HG03354 (cell line): ENCODE measurements at regions not wholly inside any gene's neighbourhood (a gene's known extent, or its start where the extent isn't known, plus 50 kb on each side); places are given as distances from the start of the nearest gene placed in this dataset.

Experiments
- ATAC-seq: cut with Tn5 transposase; IDR thresholded peaks from one replicate; pipeline ENCODE4 v1.9.1; 2021; ENCODE audit warnings: mild to moderate bottlenecking; ENCODE audit not compliant: unreplicated experiment, poor library complexity, severe bottlenecking

DNA sequence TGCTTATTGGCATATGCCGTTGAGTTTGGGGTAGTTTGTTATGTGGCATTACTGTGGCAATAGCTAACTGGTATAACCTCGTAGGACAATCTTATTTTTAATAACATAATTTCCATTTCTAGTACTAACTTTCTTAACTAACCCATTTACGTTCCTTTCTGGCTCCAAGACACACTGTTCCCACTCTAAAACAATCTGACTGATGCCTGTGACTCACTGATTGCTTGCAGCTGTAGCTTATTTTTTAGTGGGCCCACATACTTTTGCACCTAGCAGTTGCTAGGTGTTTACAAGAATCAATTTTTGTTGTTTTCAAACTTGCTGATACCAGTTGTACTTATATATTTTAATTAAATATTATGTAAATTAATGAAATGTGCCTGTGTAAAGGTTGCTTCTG is 52.2 kb downstream of the FAT3 start:
- no peak for ATAC-seq

GRCh38 chr11:92277871-92278270 is 53.3 kb downstream of the FAT3 start:
- ATAC-seq, result no peak

DNA sequence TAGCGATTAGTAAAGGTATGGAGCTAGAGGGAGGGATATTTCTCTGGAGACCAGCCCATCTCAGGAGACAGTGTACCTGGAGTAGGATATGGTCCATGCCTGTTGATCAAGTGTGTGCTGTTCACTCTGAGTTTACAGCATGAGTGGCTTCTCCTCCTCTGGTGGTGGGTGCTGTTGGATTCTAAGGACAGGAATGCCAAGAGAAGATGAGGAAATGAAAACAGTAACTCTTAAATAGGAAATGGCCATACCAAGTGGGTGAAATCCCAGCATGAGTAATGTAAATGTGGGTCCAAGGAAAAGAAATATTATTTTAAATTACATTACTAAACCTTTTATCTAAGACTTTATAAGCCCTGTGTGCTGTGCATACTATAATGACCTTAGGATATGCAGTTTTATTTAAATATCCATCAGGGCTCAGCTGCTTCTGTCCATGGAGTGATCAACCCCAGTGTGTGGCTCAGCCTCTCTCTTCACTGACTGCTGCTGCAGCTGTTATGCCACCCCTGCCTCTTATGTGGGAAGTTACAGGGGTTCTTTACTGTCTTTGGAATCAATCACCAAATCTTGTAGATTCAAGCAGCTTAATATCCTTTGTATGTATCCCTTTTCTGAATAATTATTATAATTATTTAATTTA is 54.3 kb downstream of the FAT3 start:
- no peak for ATAC-seq

DNA sequence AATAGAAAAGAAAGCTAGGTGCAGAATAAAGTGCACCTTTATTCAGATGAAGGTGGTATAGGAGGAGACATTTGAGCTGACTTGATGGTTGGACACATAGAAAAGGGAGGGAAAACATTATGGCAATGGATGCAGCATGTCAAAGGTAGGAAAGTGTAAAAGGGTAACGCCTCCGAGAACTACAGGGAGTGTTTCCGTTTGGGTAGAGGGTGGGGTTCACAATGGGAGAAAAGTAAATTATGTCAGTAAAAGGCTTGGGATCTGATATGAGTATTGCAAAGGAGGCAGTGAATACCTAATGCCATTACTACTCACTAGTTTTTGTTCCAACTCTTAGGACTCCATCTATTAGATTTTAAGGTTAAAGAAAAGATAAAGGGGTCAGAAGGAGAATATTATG is 59.5 kb downstream of the FAT3 start:
- no peak for ATAC-seq

GRCh38 chr11:92284558-92284957 is 59.9 kb downstream of the FAT3 start:
- ATAC-seq, result no peak

GRCh38 chr11:92285776-92286175 is 61.2 kb downstream of the FAT3 start:
- no peak for ATAC-seq

DNA sequence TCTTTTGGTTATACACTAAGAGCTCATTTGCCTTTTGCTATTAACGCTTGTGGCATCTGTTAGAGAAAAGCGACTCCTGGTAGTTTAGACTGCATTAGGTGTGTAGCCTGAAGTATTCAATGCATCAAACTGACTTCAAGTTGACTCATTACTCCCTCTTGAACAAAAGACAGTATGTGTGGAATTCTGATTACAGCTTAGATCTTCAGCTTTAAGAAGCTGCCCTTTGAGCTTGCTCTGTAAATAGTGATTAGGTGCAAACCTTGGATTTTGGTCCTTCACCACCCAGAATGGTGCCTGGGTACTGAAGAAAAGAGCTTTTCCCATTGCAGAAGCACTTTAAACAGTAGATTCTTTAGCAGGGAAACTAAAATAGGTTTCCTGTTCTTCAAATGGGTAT is 62.1 kb downstream of the FAT3 start:
- ATAC-seq, result no peak

GRCh38 chr11:92295175-92296137 is 70.8 kb downstream of the FAT3 start:
- ATAC-seq, result no peak

DNA sequence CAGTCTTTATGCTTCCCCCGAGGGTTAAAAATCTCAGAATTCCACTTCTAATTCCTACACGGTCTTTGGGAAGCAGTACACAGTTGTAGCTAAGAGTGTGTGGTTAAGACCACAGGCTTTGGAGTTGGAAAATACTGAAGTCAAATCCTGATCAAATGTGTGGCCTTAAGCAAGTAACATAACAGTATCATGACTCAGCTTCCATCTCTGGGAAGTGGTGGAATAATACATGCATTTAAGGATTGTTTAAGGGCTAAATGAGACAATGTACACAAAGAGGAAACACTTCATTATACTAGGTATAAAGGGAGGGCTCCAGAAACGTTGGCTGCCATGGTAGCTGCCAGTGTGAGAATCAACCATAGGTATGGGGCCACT is 71.5 kb downstream of the FAT3 start:
- ATAC-seq, result no peak

DNA sequence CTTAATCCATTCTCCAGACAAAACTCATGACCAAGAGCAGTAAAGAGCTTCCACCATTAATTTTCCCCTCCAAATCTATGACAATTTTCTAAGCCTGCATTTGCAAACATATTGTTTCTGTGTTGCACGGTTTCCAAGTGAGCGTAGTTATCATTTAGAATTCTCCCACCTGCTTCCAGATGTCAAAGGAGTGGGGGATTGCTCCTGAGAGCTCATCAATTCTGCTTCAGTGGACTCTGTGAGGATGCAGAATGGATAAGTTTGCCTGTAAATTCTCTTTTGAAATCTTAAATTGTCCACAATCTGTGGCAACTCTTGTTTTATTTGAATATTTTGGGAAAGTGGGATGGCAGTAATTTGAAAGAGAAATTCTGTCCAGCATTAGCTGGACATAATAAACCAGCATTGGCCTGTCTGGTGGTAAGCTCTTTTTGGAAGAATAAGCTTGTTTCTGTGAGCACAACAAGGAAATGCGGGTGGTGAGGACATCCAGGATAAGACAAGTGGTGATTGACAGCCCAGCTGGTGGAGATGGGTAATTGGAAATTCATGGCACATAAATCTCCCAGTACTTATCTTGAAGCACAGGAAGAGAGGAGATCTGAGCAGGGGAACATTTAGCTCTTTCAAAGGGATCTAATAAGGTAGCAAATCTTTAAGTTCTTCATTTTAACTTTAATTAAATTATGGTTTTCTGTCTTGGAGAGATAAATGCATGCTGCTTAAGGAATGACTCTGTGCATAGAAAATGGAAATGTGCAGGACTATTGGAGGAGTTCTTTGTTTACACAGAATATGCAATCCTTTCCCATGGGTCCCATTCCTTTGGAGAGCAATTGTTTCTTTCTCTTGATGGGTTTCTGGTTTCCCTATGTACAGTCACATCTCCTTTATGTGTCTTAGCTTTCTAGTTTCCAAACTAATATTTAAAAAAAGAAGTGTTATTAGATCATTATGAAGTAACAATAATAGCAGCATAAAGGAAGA is 73.2 kb downstream of the FAT3 start:
- ATAC-seq, result no peak

- no peak for ATAC-seq
These were observed 76.3 kb downstream of the FAT3 start for GRCh38 chr11:92300876-92301275.

DNA sequence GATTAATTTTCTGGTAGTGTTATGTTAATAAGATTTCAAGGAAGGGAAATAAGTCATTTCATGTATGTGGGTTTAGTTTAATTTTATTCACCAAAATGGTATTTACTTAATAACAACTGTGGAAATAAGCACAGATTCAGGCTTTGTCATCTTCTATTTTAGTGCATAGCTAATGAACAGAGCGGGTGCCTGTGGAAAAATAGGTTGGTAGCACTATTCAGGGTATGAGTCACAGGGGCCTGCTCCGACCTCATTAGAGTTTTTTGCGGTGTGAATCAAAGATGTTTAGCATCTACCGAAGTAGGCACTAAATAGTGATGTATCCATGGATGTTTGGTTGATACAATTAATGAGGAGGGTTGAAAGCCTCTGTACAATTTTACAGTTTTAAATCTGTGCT is 78.2 kb downstream of the FAT3 start:
- no peak for ATAC-seq

DNA sequence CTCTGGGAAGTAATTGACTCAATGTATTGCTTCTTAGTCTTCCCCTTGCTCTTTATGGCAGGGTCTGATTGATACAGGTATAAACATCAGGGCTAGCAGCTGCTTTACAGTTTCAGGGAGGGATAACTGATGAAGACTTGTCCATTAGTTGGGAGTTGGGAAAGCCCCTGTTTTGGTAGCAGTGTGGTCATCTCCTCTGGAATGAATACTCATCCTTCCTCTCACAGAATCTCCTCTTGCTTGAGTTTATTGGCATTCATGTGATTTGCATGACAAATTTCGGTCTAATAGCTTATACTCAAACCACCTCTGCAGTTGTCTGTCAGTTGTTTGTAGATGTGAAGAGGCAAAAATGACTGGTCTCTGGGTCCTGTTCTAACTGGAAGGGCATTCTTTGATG is 79.7 kb downstream of the FAT3 start:
- ATAC-seq, result no peak

- no peak for ATAC-seq
These were observed 82.4 kb downstream of the FAT3 start for GRCh38 chr11:92306966-92307510.

GRCh38 chr11:92308366-92308765 is 83.7 kb downstream of the FAT3 start:
- ATAC-seq, result no peak

GRCh38 chr11:92311616-92312449 is 87.2 kb downstream of the FAT3 start:
- no peak for ATAC-seq

- ATAC-seq, result no peak
These were observed 89.2 kb downstream of the FAT3 start for GRCh38 chr11:92313784-92314183.

DNA sequence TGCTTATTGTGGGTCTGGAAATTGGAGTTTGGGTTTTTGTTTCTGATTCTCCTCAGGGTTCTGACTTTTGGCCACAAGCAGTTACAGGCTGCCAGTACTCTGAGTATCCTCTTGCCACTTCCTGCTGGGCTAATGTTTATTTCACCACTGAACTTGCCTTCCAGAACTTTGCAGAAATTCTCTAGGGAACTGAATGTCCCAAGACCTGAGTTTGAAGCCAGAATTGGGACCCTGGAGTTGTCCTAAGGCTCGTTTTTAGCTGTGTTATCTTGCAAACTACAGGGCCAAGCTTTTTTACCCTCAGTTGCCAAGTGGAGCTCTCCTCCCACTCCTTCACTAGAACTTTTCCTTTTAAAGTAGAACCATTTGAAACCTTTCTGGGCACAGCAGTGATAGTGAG is 89.9 kb downstream of the FAT3 start:
- no peak for ATAC-seq
